Activated CD4-positive, alpha-beta T cell treated with anti-CD3 and anti-CD28 coated beads for 4 hours (primary cell): ENCODE measurements at regions not wholly inside any gene's neighbourhood (a gene's known extent, or its start where the extent isn't known, plus 50 kb on each side); places are given as distances from the start of the nearest gene placed in this dataset.
"Not testable (repeated sequence)": the region's sequence is repeated elsewhere in the genome, so short reads cannot be mapped to it uniquely, and the experiment has no call there.

ENCODE experiments used
- DNase-seq, 2 donors: peaks; one replicate each; pipeline ENCODE4 v3.0.0-alpha.2; 2020

- no peak for DNase-seq
Measured at GRCh38 chr21:18970941-18971340, 567.4 kb upstream of the TMPRSS15 start.

- DNase-seq: no peak
Measured at GRCh38 chr21:18985584-18985983, 582.0 kb upstream of the TMPRSS15 start.

- no peak for DNase-seq
Measured at GRCh38 chr21:18986197-18986596, 582.6 kb upstream of the TMPRSS15 start.

- DNase-seq: no peak
Measured at GRCh38 chr21:18987520-18988026, 584.0 kb upstream of the TMPRSS15 start.

- no peak for DNase-seq
Measured at GRCh38 chr21:18989953-18990495, 586.4 kb upstream of the TMPRSS15 start.

- DNase-seq: no peak
Measured at GRCh38 chr21:18991846-18992245, 588.3 kb upstream of the TMPRSS15 start.

- DNase-seq: no peak
Measured at GRCh38 chr21:19010251-19010650, 606.7 kb upstream of the TMPRSS15 start.

- DNase-seq: no peak
Measured at GRCh38 chr21:19010996-19011395, 607.4 kb upstream of the TMPRSS15 start.

GRCh38 chr21:19011451-19011850 is 607.9 kb upstream of the TMPRSS15 start:
- no peak for DNase-seq

- no peak for DNase-seq
Measured at GRCh38 chr21:19013916-19014315, 610.3 kb upstream of the TMPRSS15 start.

- no peak for DNase-seq
Measured at GRCh38 chr21:19018529-19018928, 614.9 kb upstream of the TMPRSS15 start.

- DNase-seq: no peak
Measured at GRCh38 chr21:19022978-19023377, 619.4 kb upstream of the TMPRSS15 start.

GRCh38 chr21:19026911-19027310 is 623.3 kb upstream of the TMPRSS15 start:
- DNase-seq: no peak

GRCh38 chr21:19029816-19030215 is 626.2 kb upstream of the TMPRSS15 start:
- no peak for DNase-seq

- no peak for DNase-seq
Measured at GRCh38 chr21:19031953-19032352, 628.4 kb upstream of the TMPRSS15 start.

- DNase-seq: no peak
Measured at GRCh38 chr21:19034041-19034440, 630.5 kb upstream of the TMPRSS15 start.

GRCh38 chr21:19034560-19034959 is 631.0 kb upstream of the TMPRSS15 start:
- DNase-seq: no peak

- no peak for DNase-seq
Measured at GRCh38 chr21:19045876-19046275, 642.3 kb upstream of the TMPRSS15 start.

GRCh38 chr21:19048098-19048672 is 644.6 kb upstream of the TMPRSS15 start:
- no peak for DNase-seq

GRCh38 chr21:19049567-19049966 is 646.0 kb upstream of the TMPRSS15 start:
- DNase-seq: no peak

GRCh38 chr21:19065164-19065563 is 661.6 kb upstream of the TMPRSS15 start:
- no peak for DNase-seq

GRCh38 chr21:19076031-19076430 is 672.4 kb upstream of the TMPRSS15 start:
- no peak for DNase-seq

GRCh38 chr21:19109694-19110093 is 706.1 kb upstream of the TMPRSS15 start:
- DNase-seq: no peak

GRCh38 chr21:19119259-19119658 is 715.7 kb upstream of the TMPRSS15 start:
- not testable (repeated sequence) for DNase-seq

GRCh38 chr21:19120591-19120990 is 717.0 kb upstream of the TMPRSS15 start:
- no peak for DNase-seq
